H9 (cell line): ENCODE measurements at regions not wholly inside any gene's neighbourhood (a gene's known extent, or its start where the extent isn't known, plus 50 kb on each side); places are given as distances from the start of the nearest gene placed in this dataset.

Experiments used
- DNase-seq: peaks from one replicate; pipeline ENCODE4 v3.0.0-alpha.2; 2017
- H2AFZ ChIP-seq: one replicate; pipeline ENCODE4 v1.6.1; 2013; ENCODE audit warnings: mild to moderate bottlenecking, low read length, control low read depth, moderate library complexity
- H2AK5ac ChIP-seq: 2 replicates; pipeline ENCODE4 v1.6.1; 2013; ENCODE audit warnings: low read length, control low read depth, mixed read lengths; ENCODE audit not compliant: insufficient read length
- H2BK120ac ChIP-seq: one replicate; pipeline ENCODE4 v1.6.1; 2013; ENCODE audit warnings: low read depth, mild to moderate bottlenecking, low read length, control low read depth, inconsistent platforms; ENCODE audit not compliant: poor library complexity, severe bottlenecking
- H2BK12ac ChIP-seq: 2 replicates; pipeline ENCODE4 v1.6.1; 2013; ENCODE audit warnings: low read length, control low read depth, mixed read lengths, low read depth; ENCODE audit not compliant: insufficient read length
- H2BK15ac ChIP-seq: 2 replicates; pipeline ENCODE4 v1.6.1; 2013; ENCODE audit warnings: low read depth, low read length, control low read depth
- H2BK20ac ChIP-seq: one replicate; pipeline ENCODE4 v1.6.1; 2013; ENCODE audit warnings: low read depth, mild to moderate bottlenecking, low read length, control low read depth, inconsistent platforms; ENCODE audit not compliant: poor library complexity, severe bottlenecking
- H2BK5ac ChIP-seq: 2 replicates; pipeline ENCODE4 v1.6.1; 2013; ENCODE audit warnings: low read length, control low read depth, mixed read lengths; ENCODE audit not compliant: insufficient read length
- H3K14ac ChIP-seq: 2 replicates; pipeline ENCODE4 v1.6.1; 2013; ENCODE audit warnings: low read length, control low read depth; ENCODE audit not compliant: insufficient read depth
- H3K18ac ChIP-seq: 2 replicates; pipeline ENCODE4 v1.6.1; 2013; ENCODE audit warnings: low read depth, mild to moderate bottlenecking, mixed read lengths, low read length, control low read depth; ENCODE audit not compliant: insufficient read length
- H3K23ac ChIP-seq: 2 replicates; pipeline ENCODE4 v1.6.1; 2013; ENCODE audit warnings: low read length, control low read depth, mixed read lengths, low read depth; ENCODE audit not compliant: insufficient read length
- H3K23me2 ChIP-seq: 2 replicates; pipeline ENCODE4 v1.6.1; 2013; ENCODE audit warnings: low read depth, mild to moderate bottlenecking, mixed read lengths, low read length, control low read depth; ENCODE audit not compliant: insufficient read length, poor library complexity, severe bottlenecking
- H3K27ac ChIP-seq: 2 replicates; pipeline ENCODE4 v1.5.1; 2013; ENCODE audit warnings: low read length, control low read depth, mixed read lengths, low read depth; ENCODE audit not compliant: insufficient read length
- H3K27me3 ChIP-seq: 2 replicates; pipeline ENCODE4 v1.6.1; 2013; ENCODE audit warnings: low read length, control low read depth, inconsistent platforms; ENCODE audit not compliant: insufficient read depth
- H3K4ac ChIP-seq: 2 replicates; pipeline ENCODE4 v1.6.1; 2013; ENCODE audit warnings: low read depth, mild to moderate bottlenecking, control low read depth, inconsistent platforms, low read length, moderate library complexity
- H3K4me1 ChIP-seq: 2 replicates; pipeline ENCODE4 v1.6.1; 2013; ENCODE audit warnings: low read length, control low read depth, inconsistent platforms; ENCODE audit not compliant: insufficient read depth
- H3K4me2 ChIP-seq: 2 replicates; pipeline ENCODE4 v1.6.1; 2013; ENCODE audit warnings: low read length, control low read depth, mixed read lengths; ENCODE audit not compliant: insufficient read length, insufficient read depth
- H3K56ac ChIP-seq: 2 replicates; pipeline ENCODE4 v1.6.1; 2013; ENCODE audit warnings: low read depth, mild to moderate bottlenecking, mixed read lengths, low read length, control low read depth; ENCODE audit not compliant: insufficient read length
- H3K79me1 ChIP-seq: 2 replicates; pipeline ENCODE4 v1.6.1; 2013; ENCODE audit warnings: low read depth, mild to moderate bottlenecking, moderate library complexity, low read length, control low read depth, inconsistent platforms; ENCODE audit not compliant: insufficient read depth, poor library complexity, severe bottlenecking
- H3K79me2 ChIP-seq: 2 replicates; pipeline ENCODE4 v1.6.1; 2013; ENCODE audit warnings: low read length, control low read depth, inconsistent platforms; ENCODE audit not compliant: insufficient read depth
- H3K9ac ChIP-seq: 2 replicates; pipeline ENCODE4 v1.6.1; 2013; ENCODE audit warnings: low read length, control low read depth, mixed read lengths; ENCODE audit not compliant: insufficient read length; ENCODE audit errors: extremely low read depth
- H3K9me3 ChIP-seq: one replicate; pipeline ENCODE4 v1.6.1; 2013; ENCODE audit warnings: low read depth, low read length, inconsistent platforms; ENCODE audit not compliant: control insufficient read depth
- H3T11ph ChIP-seq: one replicate; pipeline ENCODE4 v1.6.1; 2013; ENCODE audit warnings: mild to moderate bottlenecking, low read length, control low read depth, inconsistent platforms
- H4K20me1 ChIP-seq: one replicate; pipeline ENCODE4 v1.6.1; 2013; ENCODE audit not compliant: control insufficient read depth, insufficient read length, insufficient read depth
- H4K5ac ChIP-seq: 2 replicates; pipeline ENCODE4 v1.6.1; 2013; ENCODE audit warnings: low read depth, mild to moderate bottlenecking, mixed read lengths, low read length, control low read depth; ENCODE audit not compliant: insufficient read length
- H4K8ac ChIP-seq: replicated peaks from 2 replicates; pipeline ENCODE4 v1.6.1; 2013; ENCODE audit warnings: low read length, control low read depth, mixed read lengths, low read depth; ENCODE audit not compliant: insufficient read length
- H4K91ac ChIP-seq: 2 replicates; pipeline ENCODE4 v1.6.1; 2013; ENCODE audit warnings: low read depth, mild to moderate bottlenecking, moderate library complexity, mixed read lengths, low read length, control low read depth; ENCODE audit not compliant: insufficient read length
- H3K27ac Mint-ChIP-seq, 3 experiments: 2 replicates in 2 of 3; 3 replicates in 1 of 3; pipeline ENCODE4 v1.8.0; 2020 to 2021; ENCODE audit warnings: mixed read lengths in 3 of 3, mild to moderate bottlenecking in 1 of 3, moderate library complexity in 1 of 3
- H3K27me3 Mint-ChIP-seq: 2 replicates; pipeline ENCODE4 v1.8.0; 2021; ENCODE audit warnings: low read depth, mild to moderate bottlenecking, moderate library complexity, mixed read lengths
- H3K36me3 Mint-ChIP-seq, 3 experiments: 2 replicates in 2 of 3; 3 replicates in 1 of 3; pipeline ENCODE4 v1.8.0; 2020 to 2021; ENCODE audit warnings: low read depth in 3 of 3, mixed read lengths in 3 of 3; ENCODE audit not compliant: insufficient read depth in 1 of 3
- H3K4me1 Mint-ChIP-seq, 2 experiments: 2 replicates each; pipeline ENCODE4 v1.8.0; 2020; ENCODE audit warnings: mixed read lengths in 2 of 2
- H3K4me3 Mint-ChIP-seq, 2 experiments: 2 replicates in 1 of 2; 3 replicates in 1 of 2; pipeline ENCODE4 v1.8.0; 2020 to 2021; ENCODE audit warnings: mild to moderate bottlenecking in 2 of 2, mixed read lengths in 2 of 2, moderate library complexity in 1 of 2
- H3K9me3 Mint-ChIP-seq, 2 experiments: 2 replicates in 1 of 2; 3 replicates in 1 of 2; pipeline ENCODE4 v1.8.0; 2020; ENCODE audit warnings: mild to moderate bottlenecking in 2 of 2, mixed read lengths in 2 of 2, moderate library complexity in 1 of 2
- WGBS: extraction: QIAGEN DNeasy Blood & Tissue Kit; methylation state at CpG from one replicate; pipeline ENCODE4 v1.1.7; 2013; ENCODE audit warnings: missing lambda C conversion rate, low lambda C conversion rate, mixed read lengths; ENCODE audit not compliant: insufficient read length; ENCODE audit errors: extremely low coverage; 5-methylcytosine and 5-hydroxymethylcytosine counted together
- TF ChIP-seq, protein P1 (sequence below): fragments of 200-600 bp; sonication (generic); conservative IDR thresholded peaks from 3 replicates; pipeline ENCODE4 v1.8.0; 2021; ENCODE audit warnings: antibody characterized with exemption, mild to moderate bottlenecking

DNA sequence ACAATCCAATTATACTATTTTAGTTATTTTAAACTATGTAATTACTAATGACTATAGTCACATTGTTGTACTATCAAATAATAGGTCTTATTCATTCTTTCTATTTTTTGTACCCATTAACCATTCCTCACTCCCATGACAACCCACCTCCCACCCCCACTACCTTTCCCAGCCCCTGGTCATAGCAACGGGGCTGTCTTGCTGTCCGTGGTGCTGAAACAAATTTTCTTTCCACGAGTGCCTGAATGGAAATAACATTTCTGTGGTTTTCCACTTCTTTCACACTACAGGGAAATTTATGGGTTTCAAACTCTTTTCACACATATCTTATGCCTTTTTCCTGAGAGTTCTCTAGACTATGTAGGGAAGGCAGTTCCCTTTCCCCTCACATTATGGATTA lies 326.6 kb downstream of the PHKB start:
- H3K27ac Mint-ChIP-seq = no peak overlapping the region
- no CpG with 5 or more reads among the region's 3 CpGs for WGBS
- no peaks in the 10 kb centered on the region for H3K79me1 ChIP-seq

More for the DNA sequence above, 326.6 kb downstream of the PHKB start:
- H3K4me1 ChIP-seq = no peaks in the 10 kb centered on the region
- H2BK5ac ChIP-seq = no peak overlapping the region
- no peak for DNase-seq
- Mint-ChIP-seq H3K9me3 (peaks cover 29 to 34% of the 10 kb centered on the region in 2 experiments), H3K4me1 (no peaks in the 10 kb centered on the region), H3K27me3 (no peaks in the 10 kb centered on the region; the same call in 1 of the 2 replicates), H3K4me3 (no peak overlapping the region), H3K36me3 (peaks cover 6 to 22% (median 16%) of the 10 kb centered on the region in 3 experiments)
- no peak overlapping the region for H3K18ac ChIP-seq
- H3K56ac ChIP-seq = no peak overlapping the region
- H3K79me2 ChIP-seq = no peaks in the 10 kb centered on the region
- TF ChIP-seq, protein P1, sequence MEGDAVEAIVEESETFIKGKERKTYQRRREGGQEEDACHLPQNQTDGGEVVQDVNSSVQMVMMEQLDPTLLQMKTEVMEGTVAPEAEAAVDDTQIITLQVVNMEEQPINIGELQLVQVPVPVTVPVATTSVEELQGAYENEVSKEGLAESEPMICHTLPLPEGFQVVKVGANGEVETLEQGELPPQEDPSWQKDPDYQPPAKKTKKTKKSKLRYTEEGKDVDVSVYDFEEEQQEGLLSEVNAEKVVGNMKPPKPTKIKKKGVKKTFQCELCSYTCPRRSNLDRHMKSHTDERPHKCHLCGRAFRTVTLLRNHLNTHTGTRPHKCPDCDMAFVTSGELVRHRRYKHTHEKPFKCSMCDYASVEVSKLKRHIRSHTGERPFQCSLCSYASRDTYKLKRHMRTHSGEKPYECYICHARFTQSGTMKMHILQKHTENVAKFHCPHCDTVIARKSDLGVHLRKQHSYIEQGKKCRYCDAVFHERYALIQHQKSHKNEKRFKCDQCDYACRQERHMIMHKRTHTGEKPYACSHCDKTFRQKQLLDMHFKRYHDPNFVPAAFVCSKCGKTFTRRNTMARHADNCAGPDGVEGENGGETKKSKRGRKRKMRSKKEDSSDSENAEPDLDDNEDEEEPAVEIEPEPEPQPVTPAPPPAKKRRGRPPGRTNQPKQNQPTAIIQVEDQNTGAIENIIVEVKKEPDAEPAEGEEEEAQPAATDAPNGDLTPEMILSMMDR = no peak
- no peaks in the 10 kb centered on the region for H3K23me2 ChIP-seq
- no peak overlapping the region for H3K4me2 ChIP-seq
- H3K23ac ChIP-seq = no peak overlapping the region
- no peak overlapping the region for H2BK12ac ChIP-seq
- no peaks in the 10 kb centered on the region for H4K20me1 ChIP-seq
- no peaks in the 10 kb centered on the region for H3K27me3 ChIP-seq
- H3K9ac ChIP-seq = no peak overlapping the region
- H3K9me3 ChIP-seq = peaks cover 13% of the 10 kb centered on the region
- no peak overlapping the region for H2AFZ ChIP-seq
- no peak overlapping the region for H4K5ac ChIP-seq
- H3K4ac ChIP-seq = no peak overlapping the region
- H3K27ac ChIP-seq = no peak overlapping the region
- H2BK15ac ChIP-seq = no peak overlapping the region
- H3K14ac ChIP-seq = no peak overlapping the region
- no peak overlapping the region for H2BK20ac ChIP-seq
- H2AK5ac ChIP-seq = no peak overlapping the region
- H3T11ph ChIP-seq = no peak overlapping the region
- no peak overlapping the region for H4K91ac ChIP-seq
- H2BK120ac ChIP-seq = no peak overlapping the region
- H4K8ac ChIP-seq = no peak overlapping the region
